Astrocyte of the spinal cord (primary cell): ENCODE measurements at regions not wholly inside any gene's neighbourhood (a gene's known extent, or its start where the extent isn't known, plus 50 kb on each side); places are given as distances from the start of the nearest gene placed in this dataset.

Experiments used
- DNase-seq: peaks from one replicate; pipeline ENCODE4 v3.0.0; 2011; ENCODE audit warnings: low read depth, low spot score
- H3K4me3 ChIP-seq: 2 replicates; pipeline ENCODE4 v1.5.1; 2011; ENCODE audit warnings: low read depth, mild to moderate bottlenecking, low read length, moderate library complexity
- CTCF ChIP-seq: IDR thresholded peaks from 2 replicates; pipeline ENCODE4 v1.5.1; 2012; ENCODE audit warnings: low read depth, mild to moderate bottlenecking, low read length, inconsistent platforms
- in situ Hi-C: cut with HindIII; loops from 2 replicates; pipeline ENCODE4 v1.10.0; 2017; ENCODE audit warnings: low sequenced_read_pairs

- no peak for DNase-seq
- no peak for TF ChIP-seq CTCF
- in situ Hi-C loops = no loop called here
Observed at GRCh38 chr10:31611161-31611560, 292.1 kb downstream of the ZEB1 start.

GRCh38 chr10:31607481-31607880, 288.5 kb downstream of the ZEB1 start:
- H3K4me3 ChIP-seq = no peak overlapping the region
- TF ChIP-seq CTCF = no peak
- in situ Hi-C loops = no loop called here

More at GRCh38 chr10:31611161-31611560, 292.1 kb downstream of the ZEB1 start:
- H3K4me3 ChIP-seq = no peak overlapping the region

GRCh38 chr10:31606841-31607240, 287.8 kb downstream of the ZEB1 start:
- in situ Hi-C loops = no loop called here
- H3K4me3 ChIP-seq = no peak overlapping the region
- no peak for TF ChIP-seq CTCF
- no peak for DNase-seq

More at GRCh38 chr10:31607481-31607880, 288.5 kb downstream of the ZEB1 start:
- DNase-seq = no peak

GRCh38 chr10:31605861-31606525, 287.0 kb downstream of the ZEB1 start:
- no peak for DNase-seq
- in situ Hi-C loops = no loop called here
- no peak for TF ChIP-seq CTCF
- H3K4me3 ChIP-seq = no peak overlapping the region

GRCh38 chr10:31605426-31605825, 286.4 kb downstream of the ZEB1 start:
- TF ChIP-seq CTCF = no peak
- in situ Hi-C loops = no loop called here

GRCh38 chr10:31604646-31605170, 285.7 kb downstream of the ZEB1 start:
- in situ Hi-C loops = no loop called here
- H3K4me3 ChIP-seq = no peak overlapping the region
- no peak for TF ChIP-seq CTCF
- DNase-seq = no peak

More at GRCh38 chr10:31605426-31605825, 286.4 kb downstream of the ZEB1 start:
- no peak overlapping the region for H3K4me3 ChIP-seq
- DNase-seq = no peak
